ENCODE measurements at regions not wholly inside any gene's neighbourhood (a gene's known extent, or its start where the extent isn't known, plus 50 kb on each side); places are given as distances from the start of the nearest gene placed in this dataset.

DNA sequence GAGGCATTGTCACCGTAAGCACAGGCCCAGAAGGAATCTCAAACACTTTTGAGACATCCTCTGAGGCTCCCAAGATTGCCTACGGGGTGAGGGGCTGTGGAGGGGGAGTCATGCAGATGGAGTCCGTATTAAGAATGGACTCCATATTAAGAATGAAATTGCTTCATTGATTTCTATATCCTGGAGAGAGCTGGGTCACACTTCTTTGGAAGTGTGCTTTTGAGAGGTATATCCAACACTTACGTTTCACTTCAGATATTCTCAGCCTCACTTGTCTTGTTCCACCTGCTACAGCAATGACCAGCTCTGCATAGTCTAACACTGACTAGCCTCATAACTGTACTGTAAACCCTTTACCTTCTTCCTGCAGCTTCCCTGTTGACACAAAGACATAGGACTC, 62.6 kb upstream of the ARHGAP5 start:
- no peak overlapping the region for H3K4me3 ChIP-seq (ENCODE audit: low read depth, low read length)
- DNase-seq (ENCODE audit: low read depth) = no peak
- no peak for TF ChIP-seq CTCF (IDR thresholded peaks at IDR 0.05; ENCODE audit: insufficient read depth, low read depth, low read length)

DNA sequence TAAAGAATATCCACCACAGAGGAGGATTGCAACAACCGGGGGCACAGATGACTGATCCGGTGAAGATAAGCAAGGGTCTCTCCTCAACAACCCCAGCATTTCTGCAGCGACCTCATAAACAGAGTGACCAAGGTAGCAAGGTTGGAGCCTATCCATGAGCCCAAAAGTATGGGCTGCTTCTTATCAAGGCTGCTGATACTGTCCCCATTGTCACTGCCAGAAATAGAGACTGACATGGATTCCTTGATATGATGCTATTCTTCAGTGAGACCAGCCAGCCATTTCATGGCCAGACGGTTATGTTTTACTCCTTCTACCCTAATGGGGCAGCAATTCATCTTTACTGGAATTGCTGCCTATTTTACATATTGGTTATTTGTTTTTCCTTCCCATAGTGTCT, 61.9 kb upstream of the ARHGAP5 start:
- no peak for TF ChIP-seq CTCF (IDR thresholded peaks at IDR 0.05; ENCODE audit: insufficient read depth, low read depth, low read length)
- no peak overlapping the region for H3K4me3 ChIP-seq (ENCODE audit: low read depth, low read length)
- DNase-seq (ENCODE audit: low read depth) = no peak

DNA sequence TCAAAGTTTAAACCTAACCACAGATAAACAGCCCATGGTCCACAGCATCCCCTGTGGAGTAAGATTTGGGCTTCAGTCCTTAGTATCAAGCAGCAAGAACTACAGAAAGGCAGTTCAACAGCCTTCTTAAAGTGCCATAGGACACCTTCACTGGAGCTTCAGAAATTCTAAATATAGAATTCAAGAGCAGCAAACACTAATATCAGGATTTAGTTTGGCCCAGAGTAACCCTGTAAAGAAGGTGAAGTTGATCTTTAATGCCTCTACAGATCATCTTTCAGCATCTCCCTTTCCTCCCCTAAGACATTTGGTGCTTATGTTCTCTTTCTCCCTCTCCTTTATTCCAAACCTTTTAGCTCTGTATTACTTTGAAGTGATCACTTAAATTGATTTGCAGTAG, 59.5 kb upstream of the ARHGAP5 start:
- no peak overlapping the region for H3K4me3 ChIP-seq (ENCODE audit: low read depth, low read length)
- no peak for DNase-seq (ENCODE audit: low read depth)
- TF ChIP-seq CTCF (IDR thresholded peaks at IDR 0.05; ENCODE audit: insufficient read depth, low read depth, low read length) = no peak

GRCh38 chr14:32018391-32019092, 58.6 kb upstream of the ARHGAP5 start:
- no peak for TF ChIP-seq CTCF (IDR thresholded peaks at IDR 0.05; ENCODE audit: insufficient read depth, low read depth, low read length)
- DNase-seq (ENCODE audit: low read depth) = no peak
- H3K4me3 ChIP-seq (ENCODE audit: low read depth, low read length) = no peak overlapping the region

GRCh38 chr14:32019276-32019675, 57.8 kb upstream of the ARHGAP5 start:
- DNase-seq (ENCODE audit: low read depth) = no peak
- H3K4me3 ChIP-seq (ENCODE audit: low read depth, low read length) = no peak overlapping the region
- no peak for TF ChIP-seq CTCF (IDR thresholded peaks at IDR 0.05; ENCODE audit: insufficient read depth, low read depth, low read length)

- TF ChIP-seq CTCF (IDR thresholded peaks at IDR 0.05; ENCODE audit: insufficient read depth, low read depth, low read length) = no peak
Observed at GRCh38 chr14:32020882-32021281, 56.2 kb upstream of the ARHGAP5 start.

GRCh38 chr14:32021341-32021740, 55.8 kb upstream of the ARHGAP5 start:
- H3K4me3 ChIP-seq (ENCODE audit: low read depth, low read length) = no peak overlapping the region
- TF ChIP-seq CTCF (IDR thresholded peaks at IDR 0.05; ENCODE audit: insufficient read depth, low read depth, low read length) = no peak
- DNase-seq (ENCODE audit: low read depth) = no peak

More at GRCh38 chr14:32020882-32021281, 56.2 kb upstream of the ARHGAP5 start:
- DNase-seq (ENCODE audit: low read depth) = no peak
- H3K4me3 ChIP-seq (ENCODE audit: low read depth, low read length) = no peak overlapping the region
